ENCODE measurements at regions not wholly inside any gene's neighbourhood (a gene's known extent, or its start where the extent isn't known, plus 50 kb on each side); places are given as distances from the start of the nearest gene placed in this dataset.

DNA sequence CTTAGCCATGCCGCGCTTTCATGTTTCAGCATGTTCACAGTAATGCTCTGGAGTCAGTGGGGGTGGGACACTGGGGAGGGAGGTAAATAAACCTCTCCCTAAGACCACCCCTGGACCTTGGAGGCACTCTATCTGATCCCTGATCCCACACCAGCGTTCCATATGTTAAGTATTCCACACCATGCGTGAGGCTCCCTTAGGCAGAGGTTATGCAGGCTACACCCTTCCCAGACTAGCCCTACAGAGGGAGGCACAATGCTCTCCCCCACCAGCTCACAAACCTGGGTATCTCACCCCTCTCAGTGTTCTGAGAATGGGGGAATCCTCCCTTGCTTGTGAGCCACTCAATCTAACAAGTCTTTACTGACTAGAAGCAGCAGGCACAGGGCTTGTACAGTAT, 1610.4 kb upstream of the ZEB2 start:
- TF ChIP-seq ZNF274 (IDR thresholded peaks at IDR 0.05; ENCODE audit: low read length) (no peak), ZNF274 (tag by site-specific recombination; IDR thresholded peaks at IDR 0.05; ENCODE audit: borderline replicate concordance) (no peak), SCRT1 (tag by site-specific recombination; IDR thresholded peaks at IDR 0.05; ENCODE audit: borderline replicate concordance) (no peak), ZNF121 (tag by site-specific recombination; IDR thresholded peaks at IDR 0.05) (no peak), ZBTB21 (tag by site-specific recombination; IDR thresholded peaks at IDR 0.05) (no peak), ZNF423 (tag by site-specific recombination; IDR thresholded peaks at IDR 0.05) (no peak), ZNF530 (tag by site-specific recombination; IDR thresholded peaks at IDR 0.05; ENCODE audit: low read depth) (no peak), SP2 (tag by site-specific recombination; IDR thresholded peaks at IDR 0.05) (no peak)
- TF ChIP-seq, protein P1, sequence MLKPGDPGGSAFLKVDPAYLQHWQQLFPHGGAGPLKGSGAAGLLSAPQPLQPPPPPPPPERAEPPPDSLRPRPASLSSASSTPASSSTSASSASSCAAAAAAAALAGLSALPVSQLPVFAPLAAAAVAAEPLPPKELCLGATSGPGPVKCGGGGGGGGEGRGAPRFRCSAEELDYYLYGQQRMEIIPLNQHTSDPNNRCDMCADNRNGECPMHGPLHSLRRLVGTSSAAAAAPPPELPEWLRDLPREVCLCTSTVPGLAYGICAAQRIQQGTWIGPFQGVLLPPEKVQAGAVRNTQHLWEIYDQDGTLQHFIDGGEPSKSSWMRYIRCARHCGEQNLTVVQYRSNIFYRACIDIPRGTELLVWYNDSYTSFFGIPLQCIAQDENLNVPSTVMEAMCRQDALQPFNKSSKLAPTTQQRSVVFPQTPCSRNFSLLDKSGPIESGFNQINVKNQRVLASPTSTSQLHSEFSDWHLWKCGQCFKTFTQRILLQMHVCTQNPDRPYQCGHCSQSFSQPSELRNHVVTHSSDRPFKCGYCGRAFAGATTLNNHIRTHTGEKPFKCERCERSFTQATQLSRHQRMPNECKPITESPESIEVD (tag by site-specific recombination; IDR thresholded peaks at IDR 0.05): no peak
- TF ChIP-seq, protein P2, sequence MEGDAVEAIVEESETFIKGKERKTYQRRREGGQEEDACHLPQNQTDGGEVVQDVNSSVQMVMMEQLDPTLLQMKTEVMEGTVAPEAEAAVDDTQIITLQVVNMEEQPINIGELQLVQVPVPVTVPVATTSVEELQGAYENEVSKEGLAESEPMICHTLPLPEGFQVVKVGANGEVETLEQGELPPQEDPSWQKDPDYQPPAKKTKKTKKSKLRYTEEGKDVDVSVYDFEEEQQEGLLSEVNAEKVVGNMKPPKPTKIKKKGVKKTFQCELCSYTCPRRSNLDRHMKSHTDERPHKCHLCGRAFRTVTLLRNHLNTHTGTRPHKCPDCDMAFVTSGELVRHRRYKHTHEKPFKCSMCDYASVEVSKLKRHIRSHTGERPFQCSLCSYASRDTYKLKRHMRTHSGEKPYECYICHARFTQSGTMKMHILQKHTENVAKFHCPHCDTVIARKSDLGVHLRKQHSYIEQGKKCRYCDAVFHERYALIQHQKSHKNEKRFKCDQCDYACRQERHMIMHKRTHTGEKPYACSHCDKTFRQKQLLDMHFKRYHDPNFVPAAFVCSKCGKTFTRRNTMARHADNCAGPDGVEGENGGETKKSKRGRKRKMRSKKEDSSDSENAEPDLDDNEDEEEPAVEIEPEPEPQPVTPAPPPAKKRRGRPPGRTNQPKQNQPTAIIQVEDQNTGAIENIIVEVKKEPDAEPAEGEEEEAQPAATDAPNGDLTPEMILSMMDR (tag by site-specific recombination; IDR thresholded peaks at IDR 0.05): no peak
- TF ChIP-seq, protein P3, sequence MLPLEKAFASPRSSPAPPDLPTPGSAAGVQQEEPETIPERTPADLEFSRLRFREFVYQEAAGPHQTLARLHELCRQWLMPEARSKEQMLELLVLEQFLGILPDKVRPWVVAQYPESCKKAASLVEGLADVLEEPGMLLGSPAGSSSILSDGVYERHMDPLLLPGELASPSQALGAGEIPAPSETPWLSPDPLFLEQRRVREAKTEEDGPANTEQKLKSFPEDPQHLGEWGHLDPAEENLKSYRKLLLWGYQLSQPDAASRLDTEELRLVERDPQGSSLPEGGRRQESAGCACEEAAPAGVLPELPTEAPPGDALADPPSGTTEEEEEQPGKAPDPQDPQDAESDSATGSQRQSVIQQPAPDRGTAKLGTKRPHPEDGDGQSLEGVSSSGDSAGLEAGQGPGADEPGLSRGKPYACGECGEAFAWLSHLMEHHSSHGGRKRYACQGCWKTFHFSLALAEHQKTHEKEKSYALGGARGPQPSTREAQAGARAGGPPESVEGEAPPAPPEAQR (tag by site-specific recombination; IDR thresholded peaks at IDR 0.05): no peak
- TF ChIP-seq, protein P4, sequence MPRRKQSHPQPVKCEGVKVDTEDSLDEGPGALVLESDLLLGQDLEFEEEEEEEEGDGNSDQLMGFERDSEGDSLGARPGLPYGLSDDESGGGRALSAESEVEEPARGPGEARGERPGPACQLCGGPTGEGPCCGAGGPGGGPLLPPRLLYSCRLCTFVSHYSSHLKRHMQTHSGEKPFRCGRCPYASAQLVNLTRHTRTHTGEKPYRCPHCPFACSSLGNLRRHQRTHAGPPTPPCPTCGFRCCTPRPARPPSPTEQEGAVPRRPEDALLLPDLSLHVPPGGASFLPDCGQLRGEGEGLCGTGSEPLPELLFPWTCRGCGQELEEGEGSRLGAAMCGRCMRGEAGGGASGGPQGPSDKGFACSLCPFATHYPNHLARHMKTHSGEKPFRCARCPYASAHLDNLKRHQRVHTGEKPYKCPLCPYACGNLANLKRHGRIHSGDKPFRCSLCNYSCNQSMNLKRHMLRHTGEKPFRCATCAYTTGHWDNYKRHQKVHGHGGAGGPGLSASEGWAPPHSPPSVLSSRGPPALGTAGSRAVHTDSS (tag by site-specific recombination; IDR thresholded peaks at IDR 0.05): no peak

Measured in HEK293 (cell line).